Fibroblast of lung (primary cell): ENCODE measurements at regions not wholly inside any gene's neighbourhood (a gene's known extent, or its start where the extent isn't known, plus 50 kb on each side); places are given as distances from the start of the nearest gene placed in this dataset.

Experiments
- DNase-seq, 2 donors: peaks; one replicate each; pipeline versions ENCODE4 v3.0.0 to v3.0.0-alpha.2; 2010; ENCODE audit warnings: low read depth in 2 of 2
- H2AFZ ChIP-seq: 2 replicates; pipeline ENCODE4 v1.5.1; 2012; ENCODE audit warnings: low read length, control low read depth, inconsistent platforms
- H3K27ac ChIP-seq: 2 replicates; pipeline ENCODE4 v1.5.1; 2011; ENCODE audit warnings: low read length, control low read depth; ENCODE audit not compliant: insufficient read depth
- H3K27me3 ChIP-seq: 2 replicates; pipeline ENCODE4 v1.5.1; 2011; ENCODE audit warnings: mild to moderate bottlenecking, low read length; ENCODE audit not compliant: control insufficient read depth, insufficient read depth
- H3K36me3 ChIP-seq: 2 replicates; pipeline ENCODE4 v1.5.1; 2011; ENCODE audit warnings: low read length; ENCODE audit not compliant: control insufficient read depth, insufficient read depth
- H3K4me1 ChIP-seq: 2 replicates; pipeline ENCODE4 v1.5.1; 2011; ENCODE audit warnings: low read length; ENCODE audit not compliant: control insufficient read depth, insufficient read depth; ENCODE audit errors: extremely low read depth
- H3K4me2 ChIP-seq: 2 replicates; pipeline ENCODE4 v1.5.1; 2011; ENCODE audit warnings: low read length, control low read depth; ENCODE audit not compliant: insufficient read depth; ENCODE audit errors: extremely low read depth
- H3K4me3 ChIP-seq, 4 experiments: fragments of 200-600 bp in 1 of 4; sonication (generic) in 1 of 4; replicated peaks in 1 of 4; 2 replicates each; pipeline ENCODE4 v1.5.1; 2011 to 2016; ENCODE audit warnings: low read length in 4 of 4, low read depth in 3 of 4, mild to moderate bottlenecking in 3 of 4, control low read depth in 2 of 4, inconsistent platforms in 1 of 4, mixed read lengths in 1 of 4; ENCODE audit not compliant: insufficient read depth in 1 of 4; ENCODE audit errors: control extremely low read depth in 1 of 4
- H3K79me2 ChIP-seq: 2 replicates; pipeline ENCODE4 v1.5.1; 2012; ENCODE audit warnings: mild to moderate bottlenecking, low read length, inconsistent platforms; ENCODE audit not compliant: control insufficient read depth, insufficient read depth
- H3K9ac ChIP-seq: 2 replicates; pipeline ENCODE4 v1.5.1; 2011; ENCODE audit warnings: mild to moderate bottlenecking, low read length, control low read depth; ENCODE audit not compliant: insufficient read depth
- H3K9me3 ChIP-seq: 2 replicates; pipeline ENCODE4 v1.5.1; 2012; ENCODE audit warnings: low read depth, low read length; ENCODE audit not compliant: control insufficient read depth, insufficient read depth
- H4K20me1 ChIP-seq: 2 replicates; pipeline ENCODE4 v1.5.1; 2011; ENCODE audit warnings: low read length; ENCODE audit not compliant: control insufficient read depth, insufficient read depth; ENCODE audit errors: extremely low read depth
- CTCF ChIP-seq, 2 donors: IDR thresholded peaks in 1 of 2; conservative IDR thresholded peaks in 1 of 2; 1 replicate in 1 of 2; 2 replicates in 1 of 2; pipeline ENCODE4 v1.5.1; 2011 to 2012; ENCODE audit warnings: low read length in 2 of 2, control low read depth in 1 of 2, inconsistent platforms in 1 of 2, low read depth in 1 of 2, mild to moderate bottlenecking in 1 of 2
- EZH2 ChIP-seq: IDR thresholded peaks from 2 replicates; pipeline ENCODE4 v1.5.1; 2012; ENCODE audit warnings: low read length, control low read depth, mild to moderate bottlenecking; ENCODE audit errors: missing control alignments

GRCh38 chr9:90098408-90098807 lies 493.6 kb downstream of the GADD45G start:
- DNase-seq = no peak
- H3K4me1 ChIP-seq = no peaks in the 10 kb centered on the region

GRCh38 chr9:90099262-90099963 lies 494.6 kb downstream of the GADD45G start:
- H3K9ac ChIP-seq = no peak overlapping the region

More at GRCh38 chr9:90098408-90098807, 493.6 kb downstream of the GADD45G start:
- Histone ChIP-seq H3K4me3 (no peak overlapping the region), H3K4me2 (no peak overlapping the region), H3K79me2 (no peaks in the 10 kb centered on the region), H4K20me1 (no peaks in the 10 kb centered on the region), H3K36me3 (no peaks in the 10 kb centered on the region), H3K27me3 (no peaks in the 10 kb centered on the region), H3K27ac (no peak overlapping the region), H3K9me3 (no peaks in the 10 kb centered on the region), H3K9ac (no peak overlapping the region), H2AFZ (no peak overlapping the region)
- TF ChIP-seq EZH2 (no peak), CTCF (conservative IDR thresholded peaks at IDR 0.05 in 1 of 2, IDR thresholded peaks at IDR 0.05 in 1 of 2; ENCODE audit: low read depth in 1 of 2, low read length in 2 of 2) (no peak)

GRCh38 chr9:90100014-90100413 lies 495.2 kb downstream of the GADD45G start:
- no peak overlapping the region for H3K4me2 ChIP-seq

More at GRCh38 chr9:90099262-90099963, 494.6 kb downstream of the GADD45G start:
- H3K36me3 ChIP-seq = no peaks in the 10 kb centered on the region
- H3K4me3 ChIP-seq = no peak overlapping the region
- DNase-seq = peak; percentile 37 to 50
- TF ChIP-seq CTCF (conservative IDR thresholded peaks at IDR 0.05 in 1 of 2, IDR thresholded peaks at IDR 0.05 in 1 of 2; ENCODE audit: low read depth in 1 of 2, low read length in 2 of 2) = peak; percentile 39 to 54
- no peak for TF ChIP-seq EZH2
- H3K27me3 ChIP-seq = no peaks in the 10 kb centered on the region
- no peak overlapping the region for H3K27ac ChIP-seq
- H3K4me1 ChIP-seq = no peaks in the 10 kb centered on the region
- no peak overlapping the region for H2AFZ ChIP-seq
- no peaks in the 10 kb centered on the region for H4K20me1 ChIP-seq
- no peaks in the 10 kb centered on the region for H3K79me2 ChIP-seq
- no peaks in the 10 kb centered on the region for H3K9me3 ChIP-seq
- H3K4me2 ChIP-seq = no peak overlapping the region

More at GRCh38 chr9:90100014-90100413, 495.2 kb downstream of the GADD45G start:
- peak; percentile 5 to 30 for DNase-seq
- TF ChIP-seq EZH2 (no peak), CTCF (conservative IDR thresholded peaks at IDR 0.05 in 1 of 2, IDR thresholded peaks at IDR 0.05 in 1 of 2; ENCODE audit: low read depth in 1 of 2, low read length in 2 of 2) (peak in 1 of 2 donors; percentile 4)
- no peaks in the 10 kb centered on the region for H3K36me3 ChIP-seq
- H3K4me1 ChIP-seq = no peaks in the 10 kb centered on the region
- no peak overlapping the region for H3K4me3 ChIP-seq
- H3K27ac ChIP-seq = no peak overlapping the region
- no peaks in the 10 kb centered on the region for H3K9me3 ChIP-seq
- H2AFZ ChIP-seq = no peak overlapping the region
- H3K9ac ChIP-seq = no peak overlapping the region
- no peaks in the 10 kb centered on the region for H4K20me1 ChIP-seq
- no peaks in the 10 kb centered on the region for H3K79me2 ChIP-seq
- no peaks in the 10 kb centered on the region for H3K27me3 ChIP-seq
